ENCODE measurements at regions not wholly inside any gene's neighbourhood (a gene's known extent, or its start where the extent isn't known, plus 50 kb on each side); places are given as distances from the start of the nearest gene placed in this dataset.

DNA sequence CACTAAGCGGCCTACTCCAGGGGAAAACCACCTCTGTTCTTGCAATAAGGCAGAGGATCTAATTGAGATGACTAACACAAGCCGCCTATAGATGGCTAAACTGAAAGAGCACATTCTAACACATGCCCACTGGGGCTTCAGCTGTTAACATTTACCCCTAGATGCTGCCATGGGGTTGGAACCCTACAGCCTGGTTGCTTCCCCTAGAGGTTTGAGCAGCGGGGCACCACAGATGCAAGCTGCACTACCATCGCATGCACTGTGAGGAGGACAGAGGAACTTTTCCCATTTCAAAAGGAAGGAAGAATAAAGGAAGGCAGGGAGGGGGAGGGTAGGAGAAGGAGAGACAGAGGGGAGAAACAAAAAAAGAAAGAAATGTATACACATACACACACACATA lies 465.8 kb upstream of the PCDH15 start:
- Histone ChIP-seq H3K36me3 (no peaks in the 10 kb centered on the region), H3K27me3 (no peaks in the 10 kb centered on the region), H3K27ac (no peak overlapping the region), H3K4me1 (ENCODE audit: low read depth) (no peaks in the 10 kb centered on the region), H3K4me3 (no peak overlapping the region), H3K9me3 (ENCODE audit: low read depth) (no peaks in the 10 kb centered on the region)
- TF ChIP-seq, protein P1, sequence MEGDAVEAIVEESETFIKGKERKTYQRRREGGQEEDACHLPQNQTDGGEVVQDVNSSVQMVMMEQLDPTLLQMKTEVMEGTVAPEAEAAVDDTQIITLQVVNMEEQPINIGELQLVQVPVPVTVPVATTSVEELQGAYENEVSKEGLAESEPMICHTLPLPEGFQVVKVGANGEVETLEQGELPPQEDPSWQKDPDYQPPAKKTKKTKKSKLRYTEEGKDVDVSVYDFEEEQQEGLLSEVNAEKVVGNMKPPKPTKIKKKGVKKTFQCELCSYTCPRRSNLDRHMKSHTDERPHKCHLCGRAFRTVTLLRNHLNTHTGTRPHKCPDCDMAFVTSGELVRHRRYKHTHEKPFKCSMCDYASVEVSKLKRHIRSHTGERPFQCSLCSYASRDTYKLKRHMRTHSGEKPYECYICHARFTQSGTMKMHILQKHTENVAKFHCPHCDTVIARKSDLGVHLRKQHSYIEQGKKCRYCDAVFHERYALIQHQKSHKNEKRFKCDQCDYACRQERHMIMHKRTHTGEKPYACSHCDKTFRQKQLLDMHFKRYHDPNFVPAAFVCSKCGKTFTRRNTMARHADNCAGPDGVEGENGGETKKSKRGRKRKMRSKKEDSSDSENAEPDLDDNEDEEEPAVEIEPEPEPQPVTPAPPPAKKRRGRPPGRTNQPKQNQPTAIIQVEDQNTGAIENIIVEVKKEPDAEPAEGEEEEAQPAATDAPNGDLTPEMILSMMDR (IDR thresholded peaks at IDR 0.05; ENCODE audit: low read depth, low read length), result no peak
- no peak for DNase-seq (ENCODE audit: low read depth in 1 of 2, low spot score in 1 of 2)

DNA sequence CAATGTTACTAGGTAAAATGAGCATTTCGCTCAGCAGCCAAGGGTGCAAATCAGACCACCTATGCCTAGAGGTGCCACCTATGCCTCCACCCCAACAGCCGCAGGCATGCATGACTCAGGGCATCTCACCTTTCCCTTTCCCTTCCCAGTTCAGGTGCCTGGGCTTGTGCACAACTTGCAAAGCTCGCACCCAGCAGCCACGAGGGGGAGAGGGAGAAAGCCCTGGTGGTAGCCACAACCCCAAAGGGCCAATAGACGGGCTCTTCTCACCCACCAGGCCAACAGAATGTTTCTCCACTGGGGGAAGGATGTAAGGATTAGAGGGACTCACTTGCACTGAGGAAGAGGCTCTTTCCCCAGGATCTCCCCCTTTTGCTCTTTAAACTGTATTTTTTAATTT lies 462.3 kb upstream of the PCDH15 start:
- DNase-seq (ENCODE audit: low read depth in 1 of 2, low spot score in 1 of 2), result no peak
- TF ChIP-seq, protein P1 (IDR thresholded peaks at IDR 0.05; ENCODE audit: low read depth, low read length), result no peak
- Histone ChIP-seq H3K27ac (no peak overlapping the region), H3K9me3 (ENCODE audit: low read depth) (no peaks in the 10 kb centered on the region), H3K4me1 (ENCODE audit: low read depth) (no peaks in the 10 kb centered on the region), H3K4me3 (no peak overlapping the region), H3K36me3 (no peaks in the 10 kb centered on the region), H3K27me3 (no peaks in the 10 kb centered on the region)

DNA sequence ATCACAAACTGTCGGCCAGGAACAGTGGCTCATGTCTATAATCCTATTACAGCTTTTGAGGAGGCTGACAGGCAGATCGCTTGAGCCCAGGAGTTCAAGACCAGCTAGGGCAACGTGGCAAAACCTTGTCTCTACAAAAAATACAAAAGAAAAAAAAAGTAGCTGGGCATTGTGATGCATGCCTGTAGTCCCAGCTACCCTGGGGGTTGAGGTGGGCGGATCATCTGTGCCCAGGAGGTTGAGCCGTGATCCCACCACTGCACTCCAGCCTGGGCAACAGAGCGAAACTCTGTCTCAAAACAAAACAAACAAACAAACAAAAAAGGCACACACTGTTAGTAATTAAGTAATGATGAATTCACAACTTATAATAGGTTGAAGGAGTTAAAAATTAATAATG lies 441.5 kb upstream of the PCDH15 start:
- DNase-seq (ENCODE audit: low read depth in 1 of 2, low spot score in 1 of 2), result no peak
- TF ChIP-seq, protein P1 (IDR thresholded peaks at IDR 0.05; ENCODE audit: low read depth, low read length), result no peak
- H3K4me1 ChIP-seq (ENCODE audit: low read depth), result no peaks in the 10 kb centered on the region

DNA sequence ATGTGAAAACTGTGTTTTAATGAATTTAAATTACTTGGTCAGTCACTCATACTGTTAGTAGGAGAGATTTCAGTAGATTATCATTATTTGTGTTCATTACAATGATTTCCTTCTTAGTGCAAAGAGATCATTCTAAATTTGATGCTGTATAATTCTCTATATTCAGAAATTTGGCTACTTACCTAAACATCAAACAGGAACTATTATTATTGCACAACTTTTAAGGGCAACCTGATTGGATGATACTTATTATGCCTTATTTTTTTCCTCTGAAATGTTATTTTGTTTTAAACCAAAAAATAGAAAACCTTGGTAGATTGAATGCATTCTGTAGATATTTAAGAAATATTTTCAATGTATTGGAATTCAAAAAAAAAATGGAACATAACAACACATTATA lies 436.4 kb upstream of the PCDH15 start:
- TF ChIP-seq, protein P1 (IDR thresholded peaks at IDR 0.05; ENCODE audit: low read depth, low read length), result no peak
- Histone ChIP-seq H3K36me3 (no peaks in the 10 kb centered on the region), H3K4me3 (no peak overlapping the region), H3K4me1 (ENCODE audit: low read depth) (no peaks in the 10 kb centered on the region), H3K27me3 (no peaks in the 10 kb centered on the region), H3K9me3 (ENCODE audit: low read depth) (no peaks in the 10 kb centered on the region), H3K27ac (no peak overlapping the region)
- DNase-seq (ENCODE audit: low read depth in 1 of 2, low spot score in 1 of 2), result no peak

More for the DNA sequence above, 441.5 kb upstream of the PCDH15 start:
- Histone ChIP-seq H3K9me3 (ENCODE audit: low read depth) (no peaks in the 10 kb centered on the region), H3K36me3 (no peaks in the 10 kb centered on the region), H3K27me3 (no peaks in the 10 kb centered on the region), H3K27ac (no peak overlapping the region), H3K4me3 (no peak overlapping the region)

DNA sequence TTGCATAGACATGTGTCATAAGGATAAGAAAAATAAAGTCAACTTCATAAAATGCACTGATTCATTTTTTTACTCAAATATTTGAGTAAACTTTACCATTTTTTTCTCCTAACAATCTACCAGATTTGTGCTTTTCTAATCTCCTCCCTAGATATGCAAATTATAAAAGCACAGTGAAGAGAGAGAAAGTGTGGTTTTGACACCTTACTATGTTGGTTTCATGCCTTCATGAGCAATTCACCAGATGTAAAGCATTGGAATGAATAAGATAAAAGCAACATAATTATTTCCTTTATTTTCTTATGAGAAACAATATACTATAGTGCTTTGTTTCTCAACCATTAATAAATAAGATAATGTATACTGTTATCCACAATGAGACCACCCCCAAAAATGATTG lies 432.5 kb upstream of the PCDH15 start:
- no peaks in the 10 kb centered on the region for H3K36me3 ChIP-seq
- TF ChIP-seq, protein P1 (IDR thresholded peaks at IDR 0.05; ENCODE audit: low read depth, low read length), result no peak
- H3K4me1 ChIP-seq (ENCODE audit: low read depth), result no peaks in the 10 kb centered on the region
- H3K9me3 ChIP-seq (ENCODE audit: low read depth), result no peaks in the 10 kb centered on the region
- H3K27ac ChIP-seq, result no peak overlapping the region
- no peaks in the 10 kb centered on the region for H3K27me3 ChIP-seq
- H3K4me3 ChIP-seq, result no peak overlapping the region
- DNase-seq (ENCODE audit: low read depth in 1 of 2, low spot score in 1 of 2), result no peak

DNA sequence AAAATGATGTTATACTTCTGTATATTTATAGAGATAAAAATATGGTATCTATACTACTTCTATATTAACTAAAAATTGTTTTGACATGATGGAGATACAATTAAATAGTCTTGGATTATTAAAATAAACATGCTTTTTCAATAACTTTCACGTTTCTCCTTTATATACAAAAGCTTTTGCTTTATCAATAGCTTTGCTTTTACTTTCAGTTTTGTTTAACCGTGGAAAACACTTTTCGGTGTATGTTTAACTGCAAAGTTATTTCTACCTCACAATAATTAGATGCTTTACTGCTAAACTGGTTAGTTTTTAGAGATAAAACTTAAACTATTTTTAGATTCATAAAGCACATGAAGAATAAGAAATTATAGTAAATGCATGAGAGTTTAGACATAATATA lies 432.1 kb upstream of the PCDH15 start:
- DNase-seq (ENCODE audit: low read depth in 1 of 2, low spot score in 1 of 2), result no peak
- H3K9me3 ChIP-seq (ENCODE audit: low read depth), result no peaks in the 10 kb centered on the region
- TF ChIP-seq, protein P1 (IDR thresholded peaks at IDR 0.05; ENCODE audit: low read depth, low read length), result no peak
- no peaks in the 10 kb centered on the region for H3K36me3 ChIP-seq
- no peaks in the 10 kb centered on the region for H3K27me3 ChIP-seq
- H3K27ac ChIP-seq, result no peak overlapping the region
- no peak overlapping the region for H3K4me3 ChIP-seq
- H3K4me1 ChIP-seq (ENCODE audit: low read depth), result no peaks in the 10 kb centered on the region
